ENCODE measurements at regions not wholly inside any gene's neighbourhood (a gene's known extent, or its start where the extent isn't known, plus 50 kb on each side); places are given as distances from the start of the nearest gene placed in this dataset.

DNA sequence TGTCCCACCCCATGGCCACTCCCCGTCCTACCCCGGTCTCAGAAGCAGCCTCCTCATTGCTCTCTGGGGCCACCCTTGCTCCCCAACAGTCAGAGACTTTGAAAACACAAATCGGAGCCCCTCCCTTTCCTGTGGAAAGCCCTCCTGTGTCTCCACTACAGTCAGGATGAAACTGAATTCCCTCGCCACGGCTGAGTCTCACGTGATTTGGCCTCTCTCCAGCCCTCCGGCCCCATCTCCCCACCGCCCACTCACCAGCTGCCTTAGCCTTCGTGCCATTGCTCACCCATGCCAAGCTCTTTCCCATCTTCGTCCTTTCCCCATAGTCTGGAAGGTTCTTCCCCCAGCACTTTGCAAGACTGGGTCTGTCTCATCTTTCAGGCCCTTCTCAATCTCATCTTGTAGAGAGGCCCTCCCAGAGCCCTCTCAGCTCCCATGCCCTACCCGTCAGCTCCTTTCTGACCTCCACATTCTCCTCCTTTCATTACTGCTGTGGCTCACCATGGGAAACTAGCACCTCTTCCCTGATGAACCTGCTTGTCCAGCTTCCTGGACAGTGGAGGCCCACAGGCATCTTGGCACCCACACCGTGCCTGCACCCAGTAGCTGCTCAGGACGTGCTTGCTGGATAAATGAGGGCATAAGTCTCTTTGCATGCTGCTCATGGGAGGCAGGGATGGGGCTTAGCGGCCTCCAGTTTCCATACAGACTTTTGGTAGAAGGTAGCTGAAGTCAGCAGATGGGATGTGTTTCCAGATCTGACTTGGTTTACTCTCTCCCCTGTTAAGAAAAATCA is 126.4 kb upstream of the COL5A1 start:
- DNase-seq (ENCODE audit: low spot score) = no peak
- no peak overlapping the region for H3K27ac ChIP-seq
- no peak overlapping the region for H3K4me3 ChIP-seq
- TF ChIP-seq, protein P1, sequence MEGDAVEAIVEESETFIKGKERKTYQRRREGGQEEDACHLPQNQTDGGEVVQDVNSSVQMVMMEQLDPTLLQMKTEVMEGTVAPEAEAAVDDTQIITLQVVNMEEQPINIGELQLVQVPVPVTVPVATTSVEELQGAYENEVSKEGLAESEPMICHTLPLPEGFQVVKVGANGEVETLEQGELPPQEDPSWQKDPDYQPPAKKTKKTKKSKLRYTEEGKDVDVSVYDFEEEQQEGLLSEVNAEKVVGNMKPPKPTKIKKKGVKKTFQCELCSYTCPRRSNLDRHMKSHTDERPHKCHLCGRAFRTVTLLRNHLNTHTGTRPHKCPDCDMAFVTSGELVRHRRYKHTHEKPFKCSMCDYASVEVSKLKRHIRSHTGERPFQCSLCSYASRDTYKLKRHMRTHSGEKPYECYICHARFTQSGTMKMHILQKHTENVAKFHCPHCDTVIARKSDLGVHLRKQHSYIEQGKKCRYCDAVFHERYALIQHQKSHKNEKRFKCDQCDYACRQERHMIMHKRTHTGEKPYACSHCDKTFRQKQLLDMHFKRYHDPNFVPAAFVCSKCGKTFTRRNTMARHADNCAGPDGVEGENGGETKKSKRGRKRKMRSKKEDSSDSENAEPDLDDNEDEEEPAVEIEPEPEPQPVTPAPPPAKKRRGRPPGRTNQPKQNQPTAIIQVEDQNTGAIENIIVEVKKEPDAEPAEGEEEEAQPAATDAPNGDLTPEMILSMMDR (IDR thresholded peaks at IDR 0.05) = no peak

DNA sequence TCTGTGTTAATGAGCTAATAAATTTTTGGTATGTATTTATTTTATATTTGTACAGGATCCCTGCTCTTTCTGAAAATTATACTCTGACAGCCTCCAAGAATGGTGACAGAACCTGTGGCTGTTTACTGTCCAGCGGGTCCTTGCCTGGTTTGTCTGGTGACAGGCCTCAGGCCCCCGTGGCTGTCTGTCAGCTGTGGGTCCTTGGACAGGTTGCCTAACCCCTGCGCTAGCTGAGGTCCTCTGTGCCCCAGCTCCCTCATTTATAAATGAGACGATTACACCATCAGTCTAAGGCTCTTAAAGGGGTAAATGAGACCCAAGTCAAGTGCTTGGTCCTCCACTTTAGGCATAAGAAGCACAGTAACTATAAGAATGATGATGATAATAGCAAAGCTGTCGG is 125.1 kb upstream of the COL5A1 start:
- TF ChIP-seq, protein P1 (IDR thresholded peaks at IDR 0.05) = no peak
- DNase-seq (ENCODE audit: low spot score) = no peak
- Histone ChIP-seq H3K27ac (no peak overlapping the region), H3K4me3 (no peak overlapping the region)

DNA sequence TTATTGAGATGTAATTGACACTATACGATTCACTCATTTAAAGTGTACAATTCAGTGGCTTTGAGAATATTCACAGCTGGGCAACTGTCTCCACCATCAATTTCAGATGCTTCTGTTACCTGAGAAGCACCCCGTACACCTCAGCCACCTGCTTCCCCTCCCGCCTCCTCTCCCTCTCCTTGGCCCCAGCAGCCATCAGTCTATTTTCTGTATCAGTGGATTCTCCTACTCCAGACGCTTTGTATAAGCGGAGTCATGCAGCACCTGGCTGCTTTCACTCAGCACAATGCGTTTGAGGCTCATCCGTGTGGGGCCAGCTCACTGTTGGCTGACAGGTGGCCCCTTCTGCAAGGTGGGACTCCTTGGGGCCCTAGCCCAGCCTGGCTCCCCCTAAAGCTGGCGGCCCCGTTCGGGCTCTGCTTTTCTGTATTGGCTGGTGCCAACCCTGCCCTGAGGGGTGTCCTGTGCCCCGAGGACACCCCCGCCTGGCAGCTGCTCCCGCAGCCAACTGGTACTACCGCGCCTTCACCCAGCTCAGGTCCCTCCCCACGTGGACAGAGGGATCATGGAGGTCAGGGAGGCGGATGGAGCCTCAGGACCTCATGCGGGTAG is 124.4 kb upstream of the COL5A1 start:
- Histone ChIP-seq H3K27ac (no peak overlapping the region), H3K4me3 (no peak overlapping the region)
- no peak for DNase-seq (ENCODE audit: low spot score)
- TF ChIP-seq, protein P1 (IDR thresholded peaks at IDR 0.05) = no peak

DNA sequence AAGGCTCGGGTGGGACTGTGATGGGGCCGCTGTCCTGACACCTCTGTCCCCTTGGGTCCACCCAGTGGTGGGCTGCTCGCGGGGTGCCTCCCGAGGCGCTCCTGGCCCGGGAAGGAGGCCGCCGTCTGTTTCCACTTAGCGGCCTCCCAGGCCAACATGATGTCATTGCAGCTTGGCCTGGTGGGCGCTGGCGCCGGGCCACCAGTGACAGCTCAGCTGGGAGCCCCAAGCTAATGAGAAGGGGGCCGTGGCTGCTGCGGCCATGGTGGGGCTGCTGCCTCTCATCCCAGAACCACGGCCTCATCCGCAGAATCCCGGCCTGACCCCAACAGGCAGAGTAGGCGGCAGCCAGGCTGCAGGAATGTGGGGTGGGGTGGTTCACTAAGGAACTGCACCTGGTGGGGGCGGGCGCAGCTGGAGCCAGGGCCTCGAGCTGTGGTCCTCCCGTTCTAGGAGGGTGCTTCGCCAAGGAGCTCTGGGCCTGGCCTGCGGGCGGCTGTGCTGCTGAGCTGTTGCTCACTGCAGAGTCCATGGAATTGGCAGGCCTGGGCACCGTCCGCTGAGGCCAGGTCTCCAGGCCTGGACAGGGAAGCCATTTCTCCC is 123.5 kb upstream of the COL5A1 start:
- TF ChIP-seq, protein P1 (IDR thresholded peaks at IDR 0.05) = no peak
- Histone ChIP-seq H3K4me3 (peak overlapping the region; percentile 10), H3K27ac (peak overlapping the region in 1 of 2 donors; percentile 16)
- DNase-seq (ENCODE audit: low spot score) = no peak

DNA sequence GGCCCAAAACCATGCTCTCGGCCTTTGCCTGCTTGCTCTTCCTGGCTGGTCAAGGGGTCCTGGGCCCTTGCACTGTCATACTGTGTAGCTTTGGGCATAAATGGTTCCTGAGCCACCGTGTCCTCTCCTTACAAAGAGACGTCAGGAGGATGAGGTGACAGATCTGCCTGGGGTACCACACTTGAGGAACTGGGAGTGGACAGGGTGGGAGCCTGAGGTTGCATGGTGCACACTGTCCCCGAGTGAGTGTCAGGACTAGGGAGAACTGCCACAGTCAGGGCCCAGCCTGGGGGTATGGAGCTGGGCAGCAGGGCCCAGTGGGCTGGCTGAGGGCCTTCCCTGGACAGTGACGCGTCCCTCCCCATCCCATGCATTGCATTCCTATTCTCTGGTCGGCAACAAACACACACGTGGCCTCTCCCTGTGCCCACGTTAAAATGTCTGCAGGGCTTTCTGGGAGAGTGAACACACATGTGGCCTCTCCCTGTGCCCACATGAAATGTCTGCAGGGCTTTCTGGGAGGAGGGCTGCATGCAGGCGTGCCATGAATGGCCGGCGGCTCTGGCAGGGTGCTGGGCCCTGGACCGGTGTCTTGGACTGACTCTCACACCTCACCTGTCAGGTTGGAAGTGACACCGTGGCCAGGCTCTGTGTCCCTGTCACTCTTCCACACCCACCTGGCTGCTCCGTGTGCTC is 122.1 kb upstream of the COL5A1 start:
- Histone ChIP-seq H3K27ac (no peak overlapping the region), H3K4me3 (no peak overlapping the region)
- DNase-seq (ENCODE audit: low spot score) = no peak
- TF ChIP-seq, protein P1 (IDR thresholded peaks at IDR 0.05) = no peak

DNA sequence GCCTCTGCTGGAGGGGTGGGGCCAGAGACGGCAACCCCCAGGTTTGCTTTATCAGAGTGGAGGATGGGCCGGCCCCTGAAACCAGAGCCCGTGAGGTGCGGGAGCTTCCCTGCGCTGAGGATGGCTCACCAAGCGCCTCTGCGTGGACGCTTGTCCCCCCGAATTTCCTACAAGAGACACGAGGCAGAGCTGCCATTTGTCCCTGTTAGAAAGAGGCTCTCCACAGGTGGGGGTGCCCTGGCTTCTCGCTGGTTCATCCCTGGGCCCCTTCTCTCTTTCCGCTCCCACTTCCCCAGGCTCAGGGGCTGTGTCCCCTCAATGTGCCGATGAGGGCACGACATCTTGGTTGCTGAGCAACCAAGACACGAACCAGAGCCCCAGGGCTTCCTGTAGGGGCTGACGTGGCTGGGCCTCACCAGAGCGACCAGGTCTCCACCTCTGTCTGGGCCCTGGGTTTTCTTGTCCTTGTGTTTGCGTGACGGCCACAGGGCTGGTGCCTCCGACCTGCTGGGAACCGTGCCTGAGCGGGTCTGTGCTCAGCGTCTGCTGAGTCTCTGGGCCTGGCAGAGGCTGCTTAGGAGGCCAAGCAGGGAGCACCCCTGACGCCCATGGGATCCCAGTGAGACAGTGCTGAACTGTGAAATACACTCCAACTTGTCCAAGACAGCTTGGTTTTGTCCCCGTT is 119.6 kb upstream of the COL5A1 start:
- DNase-seq (ENCODE audit: low spot score) = no peak
- TF ChIP-seq, protein P1 (IDR thresholded peaks at IDR 0.05) = no peak
- Histone ChIP-seq H3K4me3 (no peak overlapping the region), H3K27ac (no peak overlapping the region)

Data from coronary artery (tissue), 2 donors.